ENCODE measurements at regions not wholly inside any gene's neighbourhood (a gene's known extent, or its start where the extent isn't known, plus 50 kb on each side); places are given as distances from the start of the nearest gene placed in this dataset.

DNA sequence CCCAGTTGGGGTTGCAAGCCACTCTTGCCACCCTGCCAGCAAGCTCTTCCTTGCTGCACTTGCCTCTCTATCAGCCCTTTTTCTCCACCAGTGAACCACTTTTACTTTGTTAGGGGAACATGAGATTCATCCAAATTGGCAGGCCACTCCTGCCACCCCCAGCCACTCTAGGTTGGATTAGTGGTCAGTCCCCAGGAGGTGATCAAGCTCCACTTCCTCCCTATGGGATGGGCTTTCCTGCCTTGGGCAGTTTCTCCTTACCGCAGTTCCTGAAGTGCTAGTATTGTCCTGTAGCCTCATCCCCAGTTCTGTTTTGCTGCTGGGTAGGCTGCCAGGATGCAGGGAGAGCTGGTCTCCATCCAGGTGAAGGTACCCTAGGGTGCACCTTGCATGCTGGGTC, 104.5 kb downstream of the ALG10 start:
- TF ChIP-seq, protein P1, sequence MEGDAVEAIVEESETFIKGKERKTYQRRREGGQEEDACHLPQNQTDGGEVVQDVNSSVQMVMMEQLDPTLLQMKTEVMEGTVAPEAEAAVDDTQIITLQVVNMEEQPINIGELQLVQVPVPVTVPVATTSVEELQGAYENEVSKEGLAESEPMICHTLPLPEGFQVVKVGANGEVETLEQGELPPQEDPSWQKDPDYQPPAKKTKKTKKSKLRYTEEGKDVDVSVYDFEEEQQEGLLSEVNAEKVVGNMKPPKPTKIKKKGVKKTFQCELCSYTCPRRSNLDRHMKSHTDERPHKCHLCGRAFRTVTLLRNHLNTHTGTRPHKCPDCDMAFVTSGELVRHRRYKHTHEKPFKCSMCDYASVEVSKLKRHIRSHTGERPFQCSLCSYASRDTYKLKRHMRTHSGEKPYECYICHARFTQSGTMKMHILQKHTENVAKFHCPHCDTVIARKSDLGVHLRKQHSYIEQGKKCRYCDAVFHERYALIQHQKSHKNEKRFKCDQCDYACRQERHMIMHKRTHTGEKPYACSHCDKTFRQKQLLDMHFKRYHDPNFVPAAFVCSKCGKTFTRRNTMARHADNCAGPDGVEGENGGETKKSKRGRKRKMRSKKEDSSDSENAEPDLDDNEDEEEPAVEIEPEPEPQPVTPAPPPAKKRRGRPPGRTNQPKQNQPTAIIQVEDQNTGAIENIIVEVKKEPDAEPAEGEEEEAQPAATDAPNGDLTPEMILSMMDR (IDR thresholded peaks at IDR 0.05) = no peak
- TF ChIP-seq EP300 (IDR thresholded peaks at IDR 0.05) = no peak
